ENCODE measurements at regions not wholly inside any gene's neighbourhood (a gene's known extent, or its start where the extent isn't known, plus 50 kb on each side); places are given as distances from the start of the nearest gene placed in this dataset.

DNA sequence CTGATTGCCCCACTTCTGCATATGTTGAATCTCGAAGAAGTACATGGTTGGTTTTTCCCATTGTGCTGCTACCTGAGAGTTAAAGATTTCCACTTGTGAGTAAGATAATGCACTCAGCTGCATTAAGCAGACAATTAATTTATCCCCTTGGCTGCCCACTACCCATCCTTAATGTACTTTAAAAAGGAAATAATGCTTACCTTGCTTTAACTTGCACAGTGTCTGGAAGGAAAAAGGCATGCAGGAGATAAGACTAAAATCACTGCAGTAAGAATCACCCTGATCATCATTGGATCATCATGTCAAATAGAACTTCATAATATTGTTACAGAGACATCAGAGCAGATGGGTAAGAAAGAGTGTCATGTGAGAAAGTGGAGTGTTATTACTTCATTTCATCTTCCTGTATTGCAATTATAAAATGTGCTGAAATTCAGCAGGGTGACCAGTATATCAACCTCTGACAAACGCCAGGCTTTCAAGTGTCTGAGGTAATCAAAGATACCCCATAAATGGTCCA is 207.3 kb upstream of the PIK3C3 start:
- H3K27me3 Mint-ChIP-seq: peaks cover 3% of the 10 kb centered on the region
- ChIA-PET CTCF (no interaction called here), POLR2A (no interaction called here)
- no peak for ATAC-seq
- H3K9me3 Mint-ChIP-seq (ENCODE audit: low read depth): no peaks in the 10 kb centered on the region
- no peak for DNase-seq
- no peaks in the 10 kb centered on the region for H3K4me1 Mint-ChIP-seq
- intact Hi-C loops (cut with DNase I, micrococcal nuclease): no loop called here
- H3K27ac Mint-ChIP-seq: no peak overlapping the region
- H3K4me3 Mint-ChIP-seq: no peak overlapping the region
- H3K36me3 Mint-ChIP-seq (ENCODE audit: low read depth): no peaks in the 10 kb centered on the region

DNA sequence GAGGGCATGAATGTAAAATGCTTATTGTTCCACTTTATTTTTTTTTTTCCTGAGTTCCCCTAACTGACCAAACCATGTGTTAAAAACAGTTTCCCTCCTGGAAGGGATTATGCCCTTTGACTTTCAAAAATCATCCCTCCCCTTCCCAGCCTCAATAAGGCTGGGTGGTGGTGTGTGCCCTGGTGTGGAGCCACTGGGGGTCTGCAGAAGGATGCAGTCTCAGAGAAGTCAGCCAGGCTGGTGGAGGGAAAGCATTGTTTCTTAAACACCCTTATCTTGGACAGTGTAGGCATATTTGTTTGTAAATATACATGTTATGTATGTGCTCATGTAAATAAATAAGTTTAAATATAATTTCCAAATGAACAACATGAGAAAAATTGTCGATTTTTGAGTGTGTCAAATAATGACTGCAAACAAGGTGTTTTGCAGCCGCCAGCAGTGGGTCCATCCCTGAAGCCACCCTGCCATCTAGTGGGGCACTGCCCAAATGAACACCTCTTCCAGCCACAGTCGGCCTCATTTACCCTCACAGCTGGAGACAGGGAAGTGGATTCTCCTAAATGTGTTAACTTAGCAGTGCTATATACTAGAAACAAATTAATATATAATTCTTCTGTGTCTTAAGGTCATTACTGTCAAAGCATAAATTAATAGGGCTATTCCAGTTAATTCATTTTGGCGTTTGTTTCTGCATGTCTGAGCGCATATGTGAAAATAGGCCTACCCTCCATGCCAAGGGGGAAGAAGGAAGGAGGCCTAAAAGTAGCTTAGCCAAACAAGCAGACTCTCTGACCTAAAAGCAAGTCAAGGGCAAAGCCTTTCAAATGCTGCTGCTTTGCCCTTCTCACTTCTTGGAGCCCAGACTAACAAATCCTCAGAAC is 209.6 kb upstream of the PIK3C3 start:
- Mint-ChIP-seq H3K27ac (no peak overlapping the region), H3K4me1 (no peaks in the 10 kb centered on the region), H3K4me3 (no peak overlapping the region), H3K27me3 (peaks cover 3% of the 10 kb centered on the region), H3K9me3 (ENCODE audit: low read depth) (no peaks in the 10 kb centered on the region), H3K36me3 (ENCODE audit: low read depth) (no peaks in the 10 kb centered on the region)
- intact Hi-C loops (cut with DNase I, micrococcal nuclease): no loop called here
- ChIA-PET POLR2A (no interaction called here), CTCF (no interaction called here)
- ATAC-seq (no peak), DNase-seq (peak; percentile 53)

DNA sequence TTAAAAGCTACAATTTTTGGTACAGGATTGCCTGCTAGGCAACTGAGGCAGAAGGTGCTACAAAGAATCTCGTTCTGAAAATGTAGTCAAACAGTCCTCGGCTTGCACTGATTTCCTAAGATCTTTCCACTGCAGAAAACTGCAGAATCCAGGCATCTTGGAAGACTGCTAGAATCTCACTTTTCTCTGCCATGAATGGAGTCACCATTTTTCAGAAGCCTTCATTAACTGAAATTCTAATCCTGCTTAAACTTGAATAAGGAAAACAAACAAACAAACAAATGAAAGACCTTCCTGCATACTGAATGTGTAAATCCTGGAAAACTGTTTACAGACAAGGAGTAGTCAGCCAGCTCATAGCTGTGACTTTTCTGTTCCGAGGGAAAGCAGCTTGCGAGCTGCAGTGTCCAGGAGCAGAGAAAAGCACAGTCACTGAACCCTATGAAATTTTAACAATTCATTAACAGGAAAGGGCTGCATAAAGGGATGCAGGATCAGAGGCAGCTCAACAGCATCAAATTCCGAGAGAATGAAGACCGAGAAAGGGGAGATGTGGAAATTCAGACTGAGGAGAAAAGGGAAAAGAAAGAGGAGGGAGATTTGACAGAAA is 210.5 kb upstream of the PIK3C3 start:
- no peaks in the 10 kb centered on the region for H3K4me1 Mint-ChIP-seq
- no peaks in the 10 kb centered on the region for H3K36me3 Mint-ChIP-seq (ENCODE audit: low read depth)
- intact Hi-C loops (cut with DNase I, micrococcal nuclease): no loop called here
- H3K9me3 Mint-ChIP-seq (ENCODE audit: low read depth): no peaks in the 10 kb centered on the region
- ATAC-seq (no peak), DNase-seq (no peak)
- no peak overlapping the region for H3K27ac Mint-ChIP-seq
- H3K4me3 Mint-ChIP-seq: no peak overlapping the region
- ChIA-PET POLR2A (no interaction called here), CTCF (no interaction called here)
- peaks cover 3% of the 10 kb centered on the region for H3K27me3 Mint-ChIP-seq

DNA sequence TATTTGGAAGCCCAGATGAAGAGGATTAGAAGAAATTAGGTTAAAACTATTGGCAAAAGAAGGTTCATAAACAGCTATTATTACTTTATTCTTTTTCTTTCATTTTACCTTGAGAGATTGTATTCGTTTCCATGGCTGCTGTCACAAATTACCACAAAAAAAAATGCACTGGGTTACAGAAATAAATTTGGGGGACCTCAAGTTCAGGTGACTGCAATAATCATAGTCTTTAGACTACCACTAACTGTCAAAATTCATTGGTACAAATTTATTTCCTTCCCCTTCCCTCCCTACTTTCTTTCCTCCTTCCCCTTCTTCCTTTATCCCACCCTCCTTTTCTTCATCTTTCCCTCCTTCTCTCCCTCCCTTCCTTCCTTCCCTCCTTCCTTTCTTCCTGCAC is 217.8 kb upstream of the PIK3C3 start:
- CTCF ChIA-PET: no interaction called here
- Mint-ChIP-seq H3K4me1 (no peaks in the 10 kb centered on the region), H3K36me3 (ENCODE audit: low read depth) (no peaks in the 10 kb centered on the region), H3K27ac (no peak overlapping the region), H3K4me3 (no peak overlapping the region), H3K27me3 (no peaks in the 10 kb centered on the region), H3K9me3 (ENCODE audit: low read depth) (no peaks in the 10 kb centered on the region)
- no peak for DNase-seq
- ATAC-seq: no peak
- intact Hi-C loops (cut with DNase I, micrococcal nuclease): no loop called here
- POLR2A ChIA-PET: no interaction called here

DNA sequence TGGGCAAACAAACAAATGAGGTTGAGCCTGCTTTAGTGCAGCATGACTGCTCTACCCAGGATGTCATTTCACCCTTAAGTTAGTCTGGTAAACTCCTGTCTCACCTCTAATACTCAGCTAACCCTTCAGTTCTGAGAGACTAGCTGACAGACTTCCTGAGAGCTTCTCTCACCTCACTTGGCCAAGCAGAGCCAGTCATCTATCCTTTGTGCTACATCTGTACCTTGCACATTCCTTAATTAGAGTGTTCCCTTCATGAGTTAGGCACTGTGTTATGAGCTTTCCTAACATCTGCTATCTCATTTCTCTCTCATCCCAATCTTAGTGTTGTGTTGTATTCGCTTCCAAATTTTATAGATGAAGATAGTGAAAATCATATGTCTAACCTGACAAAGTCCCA is 220.1 kb upstream of the PIK3C3 start:
- ChIA-PET POLR2A (no interaction called here), CTCF (no interaction called here)
- ATAC-seq (no peak), DNase-seq (no peak)
- intact Hi-C loops (cut with DNase I, micrococcal nuclease): no loop called here
- H3K4me1 Mint-ChIP-seq: no peaks in the 10 kb centered on the region
- H3K27me3 Mint-ChIP-seq: no peaks in the 10 kb centered on the region
- no peaks in the 10 kb centered on the region for H3K9me3 Mint-ChIP-seq (ENCODE audit: low read depth)
- H3K36me3 Mint-ChIP-seq (ENCODE audit: low read depth): no peaks in the 10 kb centered on the region
- H3K27ac Mint-ChIP-seq: no peak overlapping the region
- H3K4me3 Mint-ChIP-seq: no peak overlapping the region

DNA sequence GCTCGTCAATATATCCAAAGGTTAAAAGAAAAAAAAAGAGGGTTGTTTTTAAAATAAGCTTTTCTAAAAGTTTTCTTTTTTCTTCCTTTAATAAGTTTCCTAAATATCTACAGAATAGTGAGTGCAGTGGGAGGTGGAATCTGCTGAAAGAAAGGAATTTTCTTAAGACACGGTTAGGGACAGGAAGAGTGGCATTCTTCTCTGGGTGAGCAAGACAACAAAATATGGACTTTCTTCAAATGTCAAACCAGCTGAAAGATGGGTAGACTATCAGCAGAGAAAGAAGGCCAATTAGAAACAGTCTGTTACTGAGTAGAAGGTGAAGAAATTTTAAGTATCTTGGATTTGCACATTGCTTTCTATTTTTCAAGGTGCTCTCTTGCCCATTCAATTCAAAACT is 222.7 kb upstream of the PIK3C3 start:
- Mint-ChIP-seq H3K36me3 (ENCODE audit: low read depth) (no peaks in the 10 kb centered on the region), H3K9me3 (ENCODE audit: low read depth) (no peaks in the 10 kb centered on the region), H3K27me3 (no peaks in the 10 kb centered on the region), H3K4me1 (no peaks in the 10 kb centered on the region), H3K27ac (no peak overlapping the region), H3K4me3 (no peak overlapping the region)
- CTCF ChIA-PET: no interaction called here
- ATAC-seq: no peak
- POLR2A ChIA-PET: no interaction called here
- no peak for DNase-seq
- intact Hi-C loops (cut with DNase I, micrococcal nuclease): no loop called here

DNA sequence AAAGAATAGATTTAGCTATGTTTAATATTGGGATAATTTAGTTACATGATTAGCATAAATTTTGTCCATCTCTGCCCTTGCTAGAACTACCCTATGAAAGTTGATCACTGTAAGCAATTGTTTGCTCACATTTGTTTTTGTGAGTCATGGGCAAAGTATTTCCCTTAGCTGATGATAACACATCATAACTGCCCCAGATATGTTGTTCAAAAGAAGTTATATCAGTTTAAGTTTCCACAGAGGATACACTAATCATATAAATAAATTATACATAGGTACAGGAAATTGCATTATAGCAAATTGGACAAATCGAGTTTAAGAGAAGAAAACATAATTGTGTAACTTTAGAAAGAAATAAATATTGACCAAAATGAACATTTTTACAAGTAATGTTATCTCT is 223.2 kb upstream of the PIK3C3 start:
- Mint-ChIP-seq H3K27ac (no peak overlapping the region), H3K36me3 (ENCODE audit: low read depth) (no peaks in the 10 kb centered on the region), H3K9me3 (ENCODE audit: low read depth) (no peaks in the 10 kb centered on the region), H3K4me1 (no peaks in the 10 kb centered on the region), H3K4me3 (no peak overlapping the region), H3K27me3 (no peaks in the 10 kb centered on the region)
- ATAC-seq (no peak), DNase-seq (no peak)
- ChIA-PET CTCF (no interaction called here), POLR2A (no interaction called here)
- intact Hi-C loops (cut with DNase I, micrococcal nuclease): no loop called here

DNA sequence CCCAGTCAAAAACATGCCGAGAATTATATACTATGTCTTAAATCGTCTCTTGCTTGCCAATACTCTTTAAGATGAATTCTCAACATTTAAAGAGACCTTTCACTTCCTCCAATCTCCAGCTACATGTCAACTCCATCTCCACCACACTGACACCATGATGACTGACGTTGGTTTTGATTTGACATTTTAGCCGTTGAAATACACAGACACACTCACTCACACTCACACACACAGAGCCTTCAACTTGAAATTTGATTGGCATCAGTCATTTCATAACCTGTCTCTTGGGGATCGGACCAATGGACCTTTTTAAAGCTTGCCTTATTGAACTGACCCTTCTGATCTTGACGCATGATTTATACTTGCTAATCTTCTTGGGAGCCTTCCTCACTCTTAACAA is 230.8 kb upstream of the PIK3C3 start:
- H3K4me1 Mint-ChIP-seq: no peaks in the 10 kb centered on the region
- H3K4me3 Mint-ChIP-seq: no peak overlapping the region
- ATAC-seq (no peak), DNase-seq (no peak)
- no peak overlapping the region for H3K27ac Mint-ChIP-seq
- no peaks in the 10 kb centered on the region for H3K9me3 Mint-ChIP-seq (ENCODE audit: low read depth)
- CTCF ChIA-PET: no interaction called here
- POLR2A ChIA-PET: no interaction called here
- intact Hi-C loops (cut with DNase I, micrococcal nuclease): no loop called here
- H3K36me3 Mint-ChIP-seq (ENCODE audit: low read depth): no peaks in the 10 kb centered on the region
- no peaks in the 10 kb centered on the region for H3K27me3 Mint-ChIP-seq

DNA sequence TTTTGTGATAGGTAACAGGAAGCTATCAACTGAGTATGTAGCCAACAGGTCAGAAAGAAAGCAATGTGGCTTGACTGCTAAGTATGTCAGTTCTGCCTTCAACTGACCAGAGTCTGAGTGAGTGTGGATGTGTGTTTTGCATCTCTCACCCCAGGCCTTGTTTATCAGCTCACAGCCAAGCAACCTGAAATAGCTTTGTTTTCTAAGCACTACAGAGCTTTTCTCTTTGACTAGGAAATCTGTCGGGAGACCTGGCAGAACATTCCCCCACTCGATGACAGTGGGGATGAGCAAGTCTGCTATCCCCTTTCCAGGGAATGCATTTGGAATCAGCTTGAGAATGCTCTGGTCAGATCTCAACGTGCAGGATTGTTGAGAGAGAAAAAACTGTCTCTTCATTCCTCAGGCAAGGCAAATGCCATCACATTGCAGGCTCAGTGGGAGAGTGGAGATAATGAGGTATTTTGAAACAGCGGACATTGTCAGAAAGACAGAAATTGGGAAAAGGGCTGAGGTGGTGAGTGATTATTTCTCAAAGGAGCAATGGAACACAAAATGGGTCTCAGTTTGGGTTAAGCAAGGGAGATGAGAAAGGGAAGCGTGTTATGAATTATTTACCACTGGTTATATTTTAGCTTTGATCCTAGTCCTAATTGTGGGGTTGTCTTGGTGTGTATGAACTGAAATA is 233.8 kb upstream of the PIK3C3 start:
- no peak overlapping the region for H3K27ac Mint-ChIP-seq
- ATAC-seq (no peak), DNase-seq (no peak)
- H3K9me3 Mint-ChIP-seq (ENCODE audit: low read depth): no peaks in the 10 kb centered on the region
- intact Hi-C loops (cut with DNase I, micrococcal nuclease): no loop called here
- ChIA-PET POLR2A (no interaction called here), CTCF (no interaction called here)
- no peak overlapping the region for H3K4me3 Mint-ChIP-seq
- H3K4me1 Mint-ChIP-seq: no peaks in the 10 kb centered on the region
- no peaks in the 10 kb centered on the region for H3K36me3 Mint-ChIP-seq (ENCODE audit: low read depth)
- no peaks in the 10 kb centered on the region for H3K27me3 Mint-ChIP-seq

DNA sequence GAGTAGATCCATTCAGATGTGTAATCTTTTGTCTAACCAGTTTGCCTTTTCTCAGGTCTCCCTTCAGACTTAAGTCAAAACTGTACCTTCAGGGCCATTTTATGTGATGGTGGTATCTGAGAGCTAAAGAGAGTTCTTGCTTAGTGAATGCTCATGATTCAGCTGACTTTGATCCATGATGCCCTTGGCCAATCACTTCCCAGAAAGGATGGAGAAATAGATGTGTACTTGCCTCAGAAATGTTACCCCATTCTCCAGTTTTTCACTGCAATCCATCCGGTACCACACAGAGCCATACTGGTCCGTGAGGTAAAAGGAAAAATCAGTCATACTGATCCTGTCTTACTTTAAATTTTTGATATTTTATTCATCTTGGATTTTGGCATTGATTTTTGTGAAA is 234.8 kb upstream of the PIK3C3 start:
- no peak for ATAC-seq
- H3K4me3 Mint-ChIP-seq: no peak overlapping the region
- intact Hi-C loops (cut with DNase I, micrococcal nuclease): no loop called here

DNA sequence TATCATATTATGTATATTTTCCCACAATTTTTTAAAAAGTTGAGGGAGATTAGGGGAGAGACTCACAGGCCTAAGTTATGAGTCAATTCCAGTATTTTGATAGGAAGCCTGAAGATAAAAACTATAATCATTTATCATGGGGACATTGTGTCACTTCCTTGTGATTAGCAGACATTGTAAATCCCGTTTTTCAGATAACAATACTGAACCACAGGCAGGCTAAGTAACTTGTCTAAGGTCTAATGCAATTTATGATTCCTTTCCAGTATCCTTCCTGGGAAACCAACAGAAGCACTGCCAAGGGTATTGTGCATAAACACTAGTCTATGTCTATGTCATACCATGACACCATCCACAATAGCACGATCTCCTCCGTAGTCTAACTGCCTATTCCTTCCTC is 235.2 kb upstream of the PIK3C3 start:
- H3K4me1 Mint-ChIP-seq: no peaks in the 10 kb centered on the region
- H3K27me3 Mint-ChIP-seq: no peaks in the 10 kb centered on the region
- H3K36me3 Mint-ChIP-seq (ENCODE audit: low read depth): no peaks in the 10 kb centered on the region
- no peak overlapping the region for H3K4me3 Mint-ChIP-seq
- ATAC-seq: no peak
- intact Hi-C loops (cut with DNase I, micrococcal nuclease): no loop called here
- H3K27ac Mint-ChIP-seq: no peak overlapping the region
- DNase-seq: no peak
- ChIA-PET POLR2A (no interaction called here), CTCF (no interaction called here)
- H3K9me3 Mint-ChIP-seq (ENCODE audit: low read depth): no peaks in the 10 kb centered on the region

More for the DNA sequence above, 234.8 kb upstream of the PIK3C3 start:
- ChIA-PET CTCF (no interaction called here), POLR2A (no interaction called here)
- Mint-ChIP-seq H3K27ac (no peak overlapping the region), H3K4me1 (no peaks in the 10 kb centered on the region), H3K36me3 (ENCODE audit: low read depth) (no peaks in the 10 kb centered on the region), H3K27me3 (no peaks in the 10 kb centered on the region), H3K9me3 (ENCODE audit: low read depth) (no peaks in the 10 kb centered on the region)
- DNase-seq: no peak

DNA sequence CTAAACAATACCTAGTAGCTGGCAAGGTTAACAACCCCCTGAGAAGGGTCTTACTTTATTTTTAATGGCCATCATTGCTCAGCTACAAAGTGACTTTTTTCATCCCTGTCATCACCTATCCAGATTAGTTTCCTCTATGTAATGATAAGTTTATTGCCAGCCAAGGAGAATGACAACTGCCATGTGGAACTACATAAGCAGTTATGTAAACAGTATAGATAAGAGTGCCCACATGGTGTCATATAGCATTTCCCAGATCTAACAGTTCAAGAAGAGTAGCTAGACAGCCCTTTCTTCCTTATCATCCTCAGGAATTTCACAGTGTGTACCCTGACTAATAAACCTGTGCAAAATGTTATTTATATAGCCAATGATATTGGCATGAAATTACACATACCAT is 240.2 kb upstream of the PIK3C3 start:
- ATAC-seq (no peak), DNase-seq (no peak)
- no peak overlapping the region for H3K4me3 Mint-ChIP-seq
- ChIA-PET CTCF (no interaction called here), POLR2A (no interaction called here)
- H3K27me3 Mint-ChIP-seq: no peaks in the 10 kb centered on the region
- H3K36me3 Mint-ChIP-seq (ENCODE audit: low read depth): no peaks in the 10 kb centered on the region
- no peaks in the 10 kb centered on the region for H3K9me3 Mint-ChIP-seq (ENCODE audit: low read depth)
- H3K27ac Mint-ChIP-seq: no peak overlapping the region
- intact Hi-C loops (cut with DNase I, micrococcal nuclease): no loop called here
- H3K4me1 Mint-ChIP-seq: no peaks in the 10 kb centered on the region

Data from activated CD4-positive, alpha-beta T cell treated with anti-CD3 and anti-CD28 coated beads for 36 hours (primary cell).